ENCODE measurements at regions not wholly inside any gene's neighbourhood (a gene's known extent, or its start where the extent isn't known, plus 50 kb on each side); places are given as distances from the start of the nearest gene placed in this dataset.
"Not testable (repeated sequence)": the region's sequence is repeated elsewhere in the genome, so short reads cannot be mapped to it uniquely, and the experiment has no call there.

DNA sequence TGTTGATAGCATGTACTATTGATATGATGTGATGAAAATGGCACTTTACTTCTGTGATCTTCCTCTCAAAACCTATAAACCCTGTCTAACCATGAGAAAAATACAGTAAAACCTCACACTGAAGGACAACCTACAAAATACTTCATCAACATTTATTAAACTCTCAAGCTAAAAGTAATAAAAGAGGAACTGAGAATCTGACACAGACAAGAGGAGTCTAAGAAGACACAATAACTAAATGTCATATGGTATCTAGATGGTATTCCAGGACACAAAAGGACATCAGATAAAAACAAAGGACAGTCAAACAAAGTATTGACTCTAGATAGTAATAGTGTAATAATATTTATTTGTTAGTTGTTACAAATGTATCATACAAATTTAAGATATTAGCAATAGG is 655.3 kb downstream of the SH3BGRL start:
- no peak for DNase-seq (ENCODE audit: low spot score)

DNA sequence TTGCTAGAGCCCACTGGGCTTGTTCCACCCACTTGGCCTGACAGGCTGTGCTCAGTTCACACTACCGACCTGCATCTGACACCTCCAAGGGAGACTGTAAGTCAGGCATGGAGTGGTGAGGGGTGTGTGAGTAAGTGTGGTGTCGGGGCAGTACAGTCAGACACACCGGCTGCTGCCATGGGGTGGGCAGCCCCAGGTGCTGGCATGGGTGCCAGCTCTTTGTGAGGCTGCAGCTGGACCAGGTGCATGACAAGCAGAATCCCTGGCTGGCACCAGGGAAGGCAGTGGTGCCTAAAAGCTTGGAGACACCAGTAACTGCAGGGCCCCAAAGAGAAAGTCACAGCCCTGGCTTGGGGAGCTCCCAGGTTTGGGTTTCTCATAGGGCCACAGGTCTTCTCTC is 665.0 kb downstream of the SH3BGRL start:
- no peak for DNase-seq (ENCODE audit: low spot score)

DNA sequence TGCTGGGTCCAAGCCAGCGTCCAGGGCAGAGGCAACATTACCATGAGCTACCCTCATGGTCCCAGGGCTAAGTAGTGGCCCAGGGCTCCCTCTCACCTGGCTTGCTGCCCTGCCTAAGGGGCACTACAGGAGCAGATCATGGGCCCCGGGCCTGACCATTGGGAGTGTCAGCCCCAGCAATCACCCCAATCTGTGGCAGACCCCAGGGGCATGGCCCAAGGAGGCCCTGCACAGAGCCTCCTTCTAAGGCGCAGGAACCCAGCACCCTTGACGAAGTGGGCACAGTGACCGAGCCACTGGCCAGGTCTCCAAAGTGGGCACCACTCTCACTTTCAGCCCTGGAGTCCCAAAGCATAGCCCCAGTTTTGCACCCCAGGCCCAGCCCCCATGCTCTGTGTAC is 667.1 kb downstream of the SH3BGRL start:
- no peak for DNase-seq (ENCODE audit: low spot score)

DNA sequence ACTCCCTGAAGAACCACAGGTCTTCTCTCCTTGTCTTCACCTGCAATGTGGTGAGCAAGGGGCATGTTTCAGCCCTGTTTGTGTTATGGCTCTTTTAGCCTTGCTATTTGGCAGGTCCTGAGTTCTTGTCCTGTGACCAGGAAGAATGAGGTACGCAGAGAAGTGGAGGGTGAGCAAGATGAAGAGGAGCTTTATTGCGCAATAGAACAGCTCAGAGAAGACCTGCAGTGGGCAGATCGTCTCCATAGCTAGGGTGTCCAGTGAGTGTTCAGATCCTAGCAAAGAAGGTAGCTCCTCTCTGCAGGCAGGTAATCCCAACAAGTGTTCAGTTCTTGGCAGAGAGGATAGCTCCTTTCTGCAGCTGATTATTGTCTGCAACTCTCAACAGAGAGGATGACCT is 672.9 kb downstream of the SH3BGRL start:
- DNase-seq (ENCODE audit: low spot score): no peak

DNA sequence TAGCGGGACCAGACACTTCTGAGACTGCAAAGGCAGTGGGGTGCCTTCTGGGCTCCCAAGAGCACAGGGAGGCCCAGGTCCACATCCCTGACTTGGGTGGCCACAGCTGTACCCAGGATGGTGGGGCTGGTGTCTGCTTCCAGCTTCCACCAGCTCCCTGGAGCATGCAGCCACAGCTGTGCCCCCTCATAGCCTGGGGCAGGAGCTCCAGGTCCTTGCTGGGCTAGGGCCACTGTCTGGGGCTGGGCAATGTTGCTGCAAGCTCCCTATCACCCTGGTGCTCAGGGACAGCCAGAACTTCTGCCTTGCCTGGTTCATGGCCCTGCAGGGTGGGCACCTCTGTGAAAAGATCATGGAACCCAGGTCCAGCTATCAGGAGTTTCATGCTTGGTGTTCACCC is 673.9 kb downstream of the SH3BGRL start:
- DNase-seq (ENCODE audit: low spot score): no peak

DNA sequence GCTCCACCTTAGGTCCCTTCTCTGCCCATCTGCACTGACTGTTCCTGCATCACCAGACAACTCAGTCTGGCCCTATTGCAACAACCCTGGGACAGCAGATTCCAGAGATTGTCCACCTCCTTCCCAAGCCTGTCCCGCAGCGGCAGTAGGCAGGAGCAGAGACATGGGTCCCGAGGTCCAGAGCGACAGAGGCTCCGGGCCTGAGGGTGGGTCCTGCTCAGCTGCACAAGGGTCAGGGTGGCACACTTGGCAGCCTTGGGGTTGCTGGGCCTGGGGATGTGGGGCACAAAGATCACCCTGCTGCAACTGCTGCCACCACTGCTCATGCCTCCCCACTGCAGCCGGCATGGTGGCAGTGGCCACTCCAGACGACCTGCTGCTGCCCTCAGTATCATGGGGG is 674.5 kb downstream of the SH3BGRL start:
- no peak for DNase-seq (ENCODE audit: low spot score)

DNA sequence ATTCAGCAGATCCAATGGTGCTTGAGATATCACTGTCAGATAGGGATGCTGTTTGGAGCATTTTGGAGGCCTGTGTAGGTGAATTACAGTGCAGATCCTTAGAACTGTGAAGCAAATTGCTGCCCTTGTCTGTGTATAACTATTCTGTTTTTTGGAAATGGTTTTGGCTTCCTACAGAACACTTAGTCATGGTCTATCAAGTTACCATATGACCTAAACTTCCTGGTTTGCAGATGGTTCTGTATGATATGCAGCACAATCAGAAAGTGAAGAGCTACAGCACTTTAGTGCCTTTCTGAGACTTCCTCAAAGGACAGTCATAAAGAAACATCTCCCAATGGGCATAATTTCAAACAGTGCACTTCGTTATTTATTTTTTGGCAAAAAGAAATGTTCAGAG is 688.6 kb downstream of the SH3BGRL start:
- DNase-seq (ENCODE audit: low spot score): no peak

DNA sequence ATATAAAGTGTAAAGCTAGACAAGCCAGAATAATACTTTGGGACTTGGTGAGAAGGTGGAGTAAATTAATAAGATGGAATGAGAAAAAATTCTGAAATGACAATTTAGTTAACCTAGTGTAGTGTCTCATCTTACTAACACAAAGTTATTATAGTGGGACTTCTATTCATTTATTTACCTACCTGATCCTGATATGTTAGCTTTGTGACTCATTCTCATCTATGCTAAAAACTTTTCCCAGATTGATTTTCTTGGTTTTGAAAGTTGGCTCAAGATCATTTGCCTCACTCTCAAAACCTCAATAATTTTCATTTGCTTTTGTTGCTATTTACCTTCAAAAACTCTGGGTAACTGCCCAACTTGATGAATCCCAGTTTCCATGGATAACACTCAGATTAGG is 698.6 kb downstream of the SH3BGRL start:
- no peak for DNase-seq (ENCODE audit: low spot score)

DNA sequence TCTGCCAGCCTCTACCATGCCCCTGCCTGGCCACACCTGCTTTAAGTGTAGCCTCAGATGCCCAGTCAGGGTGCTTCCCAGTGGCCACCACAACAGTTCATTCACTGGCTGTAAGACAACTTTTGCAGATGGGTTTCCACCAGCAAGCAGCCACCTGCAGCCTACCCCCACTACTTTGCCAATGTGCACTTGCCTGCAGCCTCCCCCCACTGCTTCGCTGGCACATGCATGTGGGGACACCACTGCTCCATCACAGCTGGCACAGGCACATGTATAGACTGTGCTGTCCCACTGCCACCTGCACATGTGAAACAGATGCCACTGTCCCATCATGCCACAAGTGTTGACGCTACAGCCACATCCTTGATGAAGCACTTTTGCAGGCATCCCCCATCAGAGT is 723.9 kb downstream of the SH3BGRL start:
- DNase-seq (ENCODE audit: low spot score): no peak

DNA sequence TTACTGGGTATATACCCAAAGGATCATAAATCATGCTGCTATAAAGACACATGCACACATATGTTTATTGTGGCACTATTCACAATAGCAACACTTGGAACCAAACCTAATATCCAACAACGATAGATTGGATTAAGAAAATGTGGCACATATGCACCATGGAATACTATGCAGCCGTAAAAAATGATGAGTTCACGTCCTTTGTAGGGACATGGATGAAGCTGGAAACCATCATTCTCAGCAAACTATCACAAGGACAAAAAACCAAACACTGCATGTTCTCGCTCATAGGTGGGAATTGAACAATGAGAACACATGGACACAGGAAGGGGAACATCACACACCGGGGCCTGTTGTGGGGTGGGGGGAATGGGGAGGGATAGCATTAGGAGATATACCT is 744.0 kb downstream of the SH3BGRL start:
- DNase-seq (ENCODE audit: low spot score): not testable (repeated sequence)

DNA sequence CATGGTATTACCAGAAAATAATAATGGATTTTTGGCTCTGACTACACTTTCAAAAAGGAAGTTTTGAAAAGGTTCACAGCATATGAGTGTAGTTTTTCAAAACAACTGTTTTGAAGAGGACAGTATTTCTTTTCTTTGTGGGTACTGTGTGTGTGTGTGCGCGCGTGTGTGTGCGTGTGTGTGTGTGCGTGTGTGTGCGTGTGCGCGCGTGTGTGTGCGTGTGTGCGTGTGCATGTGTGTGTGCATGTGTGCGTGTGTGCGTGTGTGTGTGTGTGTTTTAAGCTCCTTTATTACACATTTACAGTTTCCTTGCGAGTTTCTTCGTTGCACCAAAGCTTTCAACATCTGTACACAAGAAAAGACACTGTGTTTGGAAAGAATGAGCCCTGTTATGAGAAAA is 755.4 kb downstream of the SH3BGRL start:
- no peak for DNase-seq (ENCODE audit: low spot score)

DNA sequence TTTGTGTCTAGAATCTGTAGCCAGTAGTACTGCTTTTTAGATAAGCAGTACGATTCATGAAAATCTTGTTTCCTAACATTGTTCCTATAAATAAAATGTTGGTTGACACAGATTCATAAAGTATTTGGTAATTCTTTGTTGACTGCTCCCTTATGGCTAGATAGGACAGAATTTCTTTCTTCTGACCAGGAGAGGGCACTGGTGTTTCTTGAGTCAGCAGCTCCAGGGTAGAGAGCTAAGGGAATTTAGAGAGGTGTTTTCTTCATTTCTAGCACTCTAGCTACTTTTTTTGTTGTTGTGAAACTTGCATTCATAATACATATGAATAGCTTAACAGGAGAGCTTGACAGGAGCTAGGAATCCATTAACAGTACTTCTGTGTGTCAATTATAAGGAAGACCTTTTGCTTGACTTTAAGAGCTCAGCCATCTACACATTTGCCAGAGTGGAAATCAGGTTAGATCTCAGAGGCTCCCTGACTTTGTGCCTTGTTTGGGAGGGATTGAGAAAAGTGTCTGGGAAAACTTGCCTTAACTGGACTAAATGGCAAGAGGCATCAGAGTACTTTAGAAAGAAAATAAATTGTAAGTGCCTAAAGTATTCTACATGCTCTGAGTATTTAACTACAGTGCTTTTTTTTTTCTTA is 756.1 kb downstream of the SH3BGRL start:
- no peak for DNase-seq (ENCODE audit: low spot score)

DNA sequence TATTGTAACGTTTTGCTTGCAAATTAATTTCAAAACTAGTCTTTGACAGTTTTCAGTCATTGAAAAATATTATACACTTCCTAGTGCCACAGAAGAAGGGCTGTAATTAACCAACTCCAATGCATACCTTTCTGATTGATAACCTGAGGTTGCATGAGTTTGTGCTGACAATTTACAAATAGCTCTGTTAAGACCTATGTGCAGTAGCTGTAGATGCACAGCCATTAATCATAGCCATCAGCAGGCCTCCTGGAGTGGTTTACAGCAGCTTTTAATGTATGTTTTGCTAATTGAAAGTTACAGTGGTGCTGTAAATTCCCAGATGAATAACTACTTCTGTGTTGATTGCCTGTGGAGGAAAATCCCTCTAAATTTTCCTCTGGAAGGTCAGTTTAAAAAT is 758.1 kb downstream of the SH3BGRL start:
- no peak for DNase-seq (ENCODE audit: low spot score)

DNA sequence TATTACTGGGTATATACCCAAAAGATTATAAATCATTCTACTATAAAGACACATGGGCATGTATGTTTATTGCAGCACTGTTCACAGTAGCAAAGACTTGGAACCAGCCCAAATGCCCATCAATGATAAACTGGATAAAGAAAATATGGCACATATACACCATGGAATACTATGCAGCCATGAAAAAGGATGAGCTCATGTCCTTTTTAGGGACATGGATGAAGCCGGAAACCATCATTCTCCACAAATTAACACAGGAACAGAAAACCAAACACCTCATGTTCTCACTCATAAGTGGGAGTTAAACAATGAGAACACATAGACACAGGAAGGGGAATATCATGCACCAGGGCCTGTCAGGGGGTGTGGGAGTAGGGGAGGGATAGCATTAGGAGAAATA is 772.5 kb downstream of the SH3BGRL start:
- DNase-seq (ENCODE audit: low spot score): not testable (repeated sequence)

DNA sequence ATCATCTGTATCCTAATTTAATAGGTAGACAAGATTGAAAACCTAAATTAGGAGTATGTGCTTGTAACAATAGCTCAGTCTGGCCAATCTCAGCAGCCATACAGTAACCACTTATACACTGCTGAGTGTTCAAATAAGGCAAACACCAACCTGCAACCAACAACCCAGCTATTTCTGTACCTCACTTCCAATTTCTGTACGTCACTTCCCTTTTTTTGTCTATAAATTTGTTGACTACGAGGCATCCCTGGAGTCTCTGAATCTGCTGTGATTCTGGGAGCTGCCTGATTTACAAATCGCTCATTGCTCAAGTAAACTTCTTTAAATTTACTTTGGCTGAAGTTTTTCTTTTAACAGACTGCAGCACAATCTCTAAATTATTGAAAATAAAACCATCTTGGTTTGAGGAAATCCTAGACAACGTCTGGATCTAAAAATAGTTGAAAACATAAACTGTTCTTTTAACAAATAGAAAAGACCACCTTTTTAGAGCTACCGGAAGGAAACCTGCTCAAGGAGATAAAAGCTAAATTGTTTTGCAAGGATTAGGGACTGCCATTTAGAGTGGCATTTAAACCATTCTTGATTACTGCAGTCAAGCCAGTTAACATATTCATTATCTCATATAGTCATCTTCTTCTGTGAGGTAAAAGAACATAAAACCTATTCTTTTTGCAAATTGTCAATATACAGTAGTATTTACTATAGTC is 778.1 kb downstream of the SH3BGRL start:
- DNase-seq (ENCODE audit: low spot score): no peak

DNA sequence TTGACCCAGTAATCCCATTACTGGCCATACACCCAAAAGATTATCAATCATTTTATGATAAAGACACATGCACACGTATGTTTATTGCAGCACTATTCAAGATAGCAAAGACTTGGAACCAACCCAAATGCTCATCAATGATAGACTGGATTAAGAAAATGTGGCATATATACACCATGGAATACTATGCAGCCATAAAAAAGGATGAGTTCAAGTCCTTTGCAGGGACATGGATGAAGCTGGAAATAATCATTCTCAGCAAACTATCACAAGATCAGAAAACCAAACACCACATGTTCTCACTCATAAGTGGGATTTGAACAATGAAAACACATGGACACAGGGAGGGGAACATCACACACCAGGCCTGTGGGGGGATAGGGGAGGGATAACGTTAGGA is 785.3 kb downstream of the SH3BGRL start:
- not testable (repeated sequence) for DNase-seq (ENCODE audit: low spot score)

DNA sequence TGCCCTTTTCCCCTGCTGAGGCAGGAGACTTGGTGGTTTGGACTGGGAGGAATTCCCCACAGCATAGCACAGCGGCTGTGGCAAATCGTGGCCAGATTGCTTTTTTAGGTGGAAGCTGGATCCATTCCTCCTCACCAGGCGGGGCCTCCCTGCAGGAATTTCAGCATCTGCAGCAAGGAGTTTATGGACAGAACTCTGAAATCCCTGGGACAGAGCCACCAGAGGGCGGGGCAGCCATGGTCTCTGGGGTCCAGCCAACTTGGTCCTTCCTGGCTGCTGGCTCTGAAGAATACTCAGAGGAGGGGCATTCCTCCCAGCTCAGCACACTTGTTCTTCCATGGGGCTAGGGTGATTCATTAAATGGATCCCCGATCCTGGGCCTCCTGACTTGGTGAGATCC is 794.3 kb downstream of the SH3BGRL start:
- DNase-seq (ENCODE audit: low spot score): no peak

DNA sequence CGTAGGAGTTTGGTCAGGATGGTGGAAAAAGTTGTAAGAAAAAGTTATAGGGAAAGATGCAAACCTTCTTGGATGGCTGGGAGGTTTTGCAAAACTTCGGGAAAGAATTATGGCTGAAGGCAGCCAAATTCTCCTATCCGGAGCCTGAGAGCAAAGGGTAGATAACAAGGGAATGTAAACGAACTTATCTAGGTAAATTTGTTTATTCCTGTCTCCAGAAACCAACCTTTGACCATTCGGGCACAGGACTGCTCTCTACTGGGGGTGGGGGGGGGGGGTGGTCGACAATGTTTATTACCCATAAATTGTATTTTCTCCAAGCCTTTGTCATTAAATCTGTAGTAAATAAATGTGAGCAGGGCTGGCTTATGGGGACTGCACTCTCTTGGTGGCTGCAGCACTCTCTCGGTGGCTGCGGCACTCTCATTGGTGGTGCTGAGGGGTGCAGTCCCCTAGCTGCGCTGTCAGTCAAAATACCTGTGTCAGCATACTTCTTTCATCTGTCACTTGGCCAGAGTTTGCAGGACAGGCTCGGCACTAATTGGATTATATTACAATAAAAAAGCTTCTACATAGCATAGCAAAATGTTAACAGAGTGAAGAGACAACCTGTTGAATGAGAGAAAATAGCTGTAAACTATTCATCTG is 827.8 kb downstream of the SH3BGRL start:
- DNase-seq (ENCODE audit: low spot score): no peak

DNA sequence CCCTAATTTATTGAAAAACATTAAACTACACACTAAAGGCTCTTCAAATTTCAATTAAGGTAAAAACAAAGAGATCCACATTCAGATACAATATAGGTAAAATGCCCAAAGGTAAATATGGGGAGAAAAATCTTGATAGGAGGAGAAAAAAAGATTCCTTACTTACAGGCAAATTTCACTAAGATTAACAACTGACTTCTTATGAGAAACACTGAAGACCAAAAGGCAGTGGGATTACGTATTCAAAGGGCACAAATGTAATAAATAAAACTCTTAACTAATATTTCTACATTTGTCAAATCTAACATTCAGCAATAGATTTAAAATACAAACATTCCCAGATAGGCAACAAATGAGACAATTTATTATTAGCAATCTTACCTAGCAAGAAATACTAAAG is 829.3 kb downstream of the SH3BGRL start:
- DNase-seq (ENCODE audit: low spot score): no peak

DNA sequence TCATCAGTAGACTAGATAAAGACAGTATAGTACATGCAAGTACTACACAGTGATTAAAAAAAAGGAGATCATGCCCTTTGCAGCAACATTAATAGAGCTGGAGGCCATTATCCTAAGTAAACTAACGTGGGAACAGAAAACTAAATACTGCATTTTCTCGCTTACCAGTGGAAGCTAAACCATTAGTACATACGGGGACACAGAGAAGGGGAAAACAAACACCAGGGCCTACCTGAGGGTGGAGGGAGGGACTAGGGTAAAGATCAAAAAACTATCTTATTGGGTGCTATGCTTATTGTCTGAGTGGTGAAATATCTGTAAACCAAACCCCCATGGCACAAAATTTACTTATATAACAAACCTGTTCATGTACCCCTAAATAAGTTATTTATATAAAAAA is 836.9 kb downstream of the SH3BGRL start:
- no peak for DNase-seq (ENCODE audit: low spot score)

DNA sequence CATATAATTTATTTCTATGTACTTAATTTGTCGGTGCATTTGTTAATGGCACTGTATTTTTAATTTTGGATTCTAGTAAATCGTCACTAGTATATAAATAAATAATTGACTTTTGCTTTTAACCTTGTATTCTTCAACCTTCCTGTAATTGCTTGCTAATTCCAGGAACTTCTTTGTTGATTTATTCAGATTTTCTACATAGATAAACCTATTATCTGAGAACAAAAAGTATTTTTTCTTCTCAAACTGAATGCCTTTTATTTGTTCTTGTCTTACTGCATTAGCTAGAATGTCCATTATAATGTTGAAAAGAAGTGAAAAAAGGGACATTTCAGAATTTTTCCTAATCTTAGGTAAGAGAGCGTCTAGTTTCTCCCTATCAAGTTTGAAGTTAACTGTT is 839.1 kb downstream of the SH3BGRL start:
- DNase-seq (ENCODE audit: low spot score): no peak

DNA sequence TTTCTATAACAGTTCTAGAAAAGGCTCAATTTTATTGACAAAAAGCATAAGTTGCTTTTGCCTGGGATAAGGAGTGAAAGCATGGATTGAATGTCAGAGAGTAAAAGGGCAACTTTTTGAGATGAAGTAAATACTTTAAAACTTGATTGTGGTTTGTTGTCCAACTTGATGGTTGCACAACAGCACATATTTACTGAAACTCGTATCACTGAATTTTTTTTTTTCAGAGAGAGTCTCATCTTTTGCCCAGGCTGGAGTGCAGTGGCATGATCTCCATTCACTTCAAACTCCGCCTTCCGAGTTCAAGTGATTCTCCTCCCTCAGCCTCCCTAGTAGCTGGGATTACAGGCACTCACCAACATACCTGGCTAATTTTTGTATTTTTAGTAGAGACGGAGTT is 856.8 kb downstream of the SH3BGRL start:
- DNase-seq (ENCODE audit: low spot score): no peak

DNA sequence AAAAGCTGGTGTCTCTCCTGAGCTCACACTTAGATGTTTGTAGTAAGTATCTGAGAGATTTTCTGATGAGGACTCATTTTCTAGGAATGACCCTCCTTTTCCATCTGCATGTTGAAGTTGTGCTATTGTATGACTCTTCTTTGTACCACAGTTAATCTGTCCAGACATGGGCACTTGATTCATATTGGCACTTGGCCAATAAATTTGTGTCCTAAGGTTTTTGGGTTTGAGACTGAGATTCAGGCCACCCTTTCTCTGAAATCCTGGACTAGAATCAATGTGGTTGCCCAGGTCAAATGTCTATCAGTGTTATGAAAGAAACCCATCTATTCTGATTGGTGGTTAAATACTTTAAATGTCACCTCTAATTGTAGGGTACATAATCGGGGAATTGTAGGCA is 869.0 kb downstream of the SH3BGRL start:
- no peak for DNase-seq (ENCODE audit: low spot score)
